ENCODE measurements at regions not wholly inside any gene's neighbourhood (a gene's known extent, or its start where the extent isn't known, plus 50 kb on each side); places are given as distances from the start of the nearest gene placed in this dataset.
"Not testable (repeated sequence)": the region's sequence is repeated elsewhere in the genome, so short reads cannot be mapped to it uniquely, and the experiment has no call there.

DNA sequence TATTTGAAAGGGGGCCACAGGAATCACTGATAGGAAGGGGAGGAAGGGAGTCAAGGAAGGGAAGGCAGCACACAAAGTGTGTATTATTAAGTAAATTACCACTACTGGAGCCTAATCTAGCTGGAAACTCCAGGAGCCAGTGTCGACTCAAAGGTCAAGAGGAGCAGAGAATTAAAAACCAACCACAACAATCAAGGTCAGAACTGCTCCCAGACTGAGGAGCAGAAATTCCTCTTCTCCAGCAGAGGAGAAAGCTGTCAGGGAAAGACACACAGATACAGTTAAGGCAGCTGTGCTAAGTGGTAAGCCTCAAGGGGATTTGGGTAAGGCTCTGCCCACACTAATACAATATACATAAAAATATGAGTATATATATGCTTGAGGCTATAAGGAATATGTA is 87.5 kb upstream of the PTPN13 start:
- no peak for TF ChIP-seq ZFX (IDR thresholded peaks at IDR 0.05; ENCODE audit: borderline replicate concordance)
- TF ChIP-seq, protein P1, sequence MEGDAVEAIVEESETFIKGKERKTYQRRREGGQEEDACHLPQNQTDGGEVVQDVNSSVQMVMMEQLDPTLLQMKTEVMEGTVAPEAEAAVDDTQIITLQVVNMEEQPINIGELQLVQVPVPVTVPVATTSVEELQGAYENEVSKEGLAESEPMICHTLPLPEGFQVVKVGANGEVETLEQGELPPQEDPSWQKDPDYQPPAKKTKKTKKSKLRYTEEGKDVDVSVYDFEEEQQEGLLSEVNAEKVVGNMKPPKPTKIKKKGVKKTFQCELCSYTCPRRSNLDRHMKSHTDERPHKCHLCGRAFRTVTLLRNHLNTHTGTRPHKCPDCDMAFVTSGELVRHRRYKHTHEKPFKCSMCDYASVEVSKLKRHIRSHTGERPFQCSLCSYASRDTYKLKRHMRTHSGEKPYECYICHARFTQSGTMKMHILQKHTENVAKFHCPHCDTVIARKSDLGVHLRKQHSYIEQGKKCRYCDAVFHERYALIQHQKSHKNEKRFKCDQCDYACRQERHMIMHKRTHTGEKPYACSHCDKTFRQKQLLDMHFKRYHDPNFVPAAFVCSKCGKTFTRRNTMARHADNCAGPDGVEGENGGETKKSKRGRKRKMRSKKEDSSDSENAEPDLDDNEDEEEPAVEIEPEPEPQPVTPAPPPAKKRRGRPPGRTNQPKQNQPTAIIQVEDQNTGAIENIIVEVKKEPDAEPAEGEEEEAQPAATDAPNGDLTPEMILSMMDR (IDR thresholded peaks at IDR 0.05) = no peak
- H3K27ac ChIP-seq = no peak overlapping the region

DNA sequence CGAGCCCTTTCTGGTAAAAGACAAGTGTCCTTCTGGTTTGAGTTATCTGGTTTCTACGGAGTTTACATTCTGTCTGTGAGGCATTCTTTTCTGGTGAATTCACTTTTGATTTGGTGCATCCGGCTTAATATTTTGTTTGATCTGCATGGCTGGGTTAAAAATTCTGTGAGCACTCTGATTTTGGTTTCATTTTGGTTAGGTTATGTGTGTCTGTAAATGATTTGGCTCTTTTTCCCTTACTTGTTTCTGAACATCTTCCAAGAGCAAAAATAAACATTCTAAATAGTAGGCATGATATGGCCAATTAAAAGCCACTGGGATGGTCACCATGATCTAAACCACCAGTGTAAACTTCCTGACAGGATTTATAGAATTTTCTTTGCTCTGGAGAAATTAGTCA is 85.7 kb upstream of the PTPN13 start:
- no peak overlapping the region for H3K27ac ChIP-seq
- TF ChIP-seq, protein P1 (IDR thresholded peaks at IDR 0.05) = no peak
- TF ChIP-seq ZFX (IDR thresholded peaks at IDR 0.05; ENCODE audit: borderline replicate concordance) = no peak

DNA sequence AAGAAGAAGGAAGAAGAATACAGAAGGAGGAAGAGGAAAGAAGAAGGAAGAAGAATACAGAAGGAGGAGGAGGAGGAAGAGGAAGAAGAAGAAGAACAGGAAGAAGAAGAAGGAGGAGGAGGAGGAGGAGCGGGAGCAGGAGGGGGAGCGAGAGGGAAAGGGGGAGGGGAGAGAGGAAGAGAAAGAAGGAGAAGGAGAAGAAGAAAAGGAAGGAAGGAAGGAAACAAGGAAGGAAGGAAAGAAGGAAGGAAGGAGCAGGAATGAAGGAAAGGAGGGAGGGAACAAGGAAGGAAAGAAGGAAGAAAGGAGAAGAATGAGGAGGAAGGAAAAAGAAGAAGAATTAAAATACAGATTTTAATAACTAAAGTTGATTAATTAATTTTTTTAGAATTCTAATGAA is 82.5 kb upstream of the PTPN13 start:
- no peak overlapping the region for H3K27ac ChIP-seq
- TF ChIP-seq, protein P1 (IDR thresholded peaks at IDR 0.05) = no peak
- no peak for TF ChIP-seq ZFX (IDR thresholded peaks at IDR 0.05; ENCODE audit: borderline replicate concordance)

DNA sequence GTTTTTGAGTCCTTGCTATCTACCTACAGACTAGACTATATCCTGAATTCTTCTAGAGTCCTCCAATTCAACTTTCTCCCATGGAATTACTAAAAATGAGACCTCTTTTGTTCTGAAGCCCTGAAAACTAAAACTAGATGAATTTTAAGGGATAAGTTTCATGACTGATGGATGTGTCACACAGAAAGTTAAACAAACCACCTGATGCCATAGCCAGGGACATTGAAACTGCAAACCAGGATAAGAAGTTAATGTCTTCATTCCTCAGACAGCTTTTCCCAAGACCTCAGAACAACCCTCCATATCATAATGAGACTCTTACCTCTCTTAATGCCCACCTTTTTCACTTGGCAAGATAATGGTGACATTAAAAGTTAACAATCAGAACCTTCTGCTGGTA is 81.5 kb upstream of the PTPN13 start:
- no peak for TF ChIP-seq ZFX (IDR thresholded peaks at IDR 0.05; ENCODE audit: borderline replicate concordance)
- TF ChIP-seq, protein P1 (IDR thresholded peaks at IDR 0.05) = no peak
- no peak overlapping the region for H3K27ac ChIP-seq

DNA sequence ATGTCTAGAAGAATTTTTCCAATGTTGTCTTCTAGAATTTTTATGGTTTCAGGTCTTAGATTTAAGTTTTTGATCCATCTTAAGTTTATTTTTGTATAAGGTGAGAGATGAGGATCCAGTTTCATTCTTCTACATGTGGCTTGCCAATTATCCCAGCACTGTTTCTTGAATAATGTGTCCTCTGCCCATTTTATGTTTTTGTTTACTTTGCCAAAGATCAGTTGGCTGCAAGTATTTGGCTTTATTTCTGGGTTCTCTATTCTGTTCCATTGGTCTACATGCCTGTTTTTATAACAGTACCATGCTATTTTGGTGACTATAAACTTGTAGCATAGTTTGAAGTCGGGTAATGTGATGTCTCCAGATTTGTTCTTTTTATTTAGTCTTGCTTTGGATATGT is 78.2 kb upstream of the PTPN13 start:
- H3K27ac ChIP-seq = not testable (repeated sequence)

DNA sequence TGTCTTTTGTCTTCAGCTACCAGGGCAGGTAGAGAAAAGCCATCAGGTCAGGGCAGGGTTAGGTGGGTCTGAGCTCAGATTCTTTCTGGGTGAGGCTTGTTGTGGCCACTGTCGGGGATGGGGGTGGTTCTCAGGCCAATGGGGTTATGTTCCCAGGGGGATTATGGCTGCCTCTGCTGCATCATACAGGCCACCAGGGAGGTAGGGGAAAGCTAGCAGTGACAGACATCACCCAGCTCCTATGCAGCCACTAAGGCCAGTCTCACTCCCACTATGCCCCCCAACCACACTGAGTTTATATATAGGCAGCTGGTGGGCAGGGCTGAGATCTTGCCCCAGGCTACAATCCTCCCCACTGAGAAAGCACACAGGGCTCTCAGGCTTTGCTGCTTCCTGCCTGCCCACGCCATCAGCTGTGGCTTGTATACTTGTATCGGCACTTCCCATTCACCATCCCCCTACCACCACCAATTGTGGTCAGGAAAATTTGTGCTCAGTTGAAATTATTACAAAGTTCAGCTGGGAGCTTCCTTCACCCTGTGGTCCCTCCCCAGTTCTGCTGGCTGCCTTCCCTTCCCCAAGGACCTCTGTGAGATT is 72.6 kb upstream of the PTPN13 start:
- no peak overlapping the region for H3K27ac ChIP-seq
- no peak for TF ChIP-seq ZFX (IDR thresholded peaks at IDR 0.05; ENCODE audit: borderline replicate concordance)
- TF ChIP-seq, protein P1 (IDR thresholded peaks at IDR 0.05) = no peak

DNA sequence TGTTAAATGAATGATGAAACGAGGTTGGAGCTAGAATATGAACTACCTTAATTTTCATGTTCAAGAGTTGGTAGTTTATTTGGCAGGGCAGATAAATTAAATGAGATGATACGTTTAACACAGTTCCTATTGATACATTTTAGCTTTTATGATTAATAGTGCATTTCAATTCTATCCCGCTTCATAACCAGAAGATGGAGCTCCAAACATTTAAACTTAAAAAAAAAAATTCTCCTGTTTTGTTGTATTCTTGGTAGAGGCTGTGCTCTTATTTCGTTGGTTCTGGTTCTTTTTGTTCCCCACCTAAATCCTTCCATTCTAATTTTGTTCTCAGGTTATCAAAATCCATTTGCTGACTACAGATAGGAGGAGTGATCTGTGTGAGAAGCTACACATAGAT is 71.8 kb upstream of the PTPN13 start:
- TF ChIP-seq ZFX (IDR thresholded peaks at IDR 0.05; ENCODE audit: borderline replicate concordance) = no peak
- TF ChIP-seq, protein P1 (IDR thresholded peaks at IDR 0.05) = 0 out of 2 replicates have a peak, but pooled peaks have one; percentile 25
- H3K27ac ChIP-seq = no peak overlapping the region

DNA sequence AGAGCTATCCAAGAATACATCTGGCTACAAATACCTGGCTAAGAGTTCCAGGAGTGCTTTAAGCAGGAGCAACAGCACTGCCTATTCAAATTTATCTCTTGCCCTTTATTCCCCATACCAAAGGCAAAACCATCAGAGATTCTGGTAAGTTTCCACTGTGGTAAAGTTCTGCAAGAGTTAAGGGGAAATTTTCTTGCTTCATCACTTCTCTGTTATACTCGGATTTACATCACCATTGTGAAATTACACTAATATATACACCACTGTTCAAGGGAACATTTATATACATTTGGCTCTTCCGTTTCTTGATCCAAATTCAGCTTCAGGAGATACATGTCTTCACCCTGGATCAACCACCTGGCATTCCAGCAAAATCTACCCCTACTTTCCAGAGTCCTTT is 70.8 kb upstream of the PTPN13 start:
- TF ChIP-seq ZFX (IDR thresholded peaks at IDR 0.05; ENCODE audit: borderline replicate concordance) = no peak
- H3K27ac ChIP-seq = no peak overlapping the region

DNA sequence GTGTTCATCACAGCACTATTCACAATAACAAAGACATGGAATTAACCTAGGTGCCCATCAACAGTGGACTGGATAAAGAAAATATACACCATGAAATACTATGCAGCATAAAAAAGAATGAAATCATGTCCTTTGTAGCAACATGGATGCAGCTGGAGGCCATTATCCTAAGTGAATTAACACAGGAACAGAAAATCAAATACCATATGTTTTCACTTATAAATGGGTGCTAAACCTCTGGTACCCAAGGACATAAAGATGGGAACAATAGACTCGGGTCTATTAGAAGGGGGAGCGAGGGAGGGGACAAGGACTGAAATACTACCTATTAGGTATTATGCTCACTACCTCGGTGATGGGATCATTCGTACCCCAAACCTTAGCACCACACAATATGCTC is 66.4 kb upstream of the PTPN13 start:
- not testable (repeated sequence) for H3K27ac ChIP-seq
